Panc1 (cell line): ENCODE measurements at regions not wholly inside any gene's neighbourhood (a gene's known extent, or its start where the extent isn't known, plus 50 kb on each side); places are given as distances from the start of the nearest gene placed in this dataset.

Experiments
- POLR2AphosphoS5 ChIP-seq: IDR thresholded peaks from 2 replicates; pipeline ENCODE4 v1.6.1; 2012; ENCODE audit warnings: mild to moderate bottlenecking, low read depth, low read length, moderate library complexity
- TF ChIP-seq, protein P1 (sequence below): fragments of 450-650 bp; IDR thresholded peaks from 2 replicates; pipeline ENCODE4 v1.5.1; 2017; ENCODE audit warnings: mild to moderate bottlenecking

- TF ChIP-seq, protein P1, sequence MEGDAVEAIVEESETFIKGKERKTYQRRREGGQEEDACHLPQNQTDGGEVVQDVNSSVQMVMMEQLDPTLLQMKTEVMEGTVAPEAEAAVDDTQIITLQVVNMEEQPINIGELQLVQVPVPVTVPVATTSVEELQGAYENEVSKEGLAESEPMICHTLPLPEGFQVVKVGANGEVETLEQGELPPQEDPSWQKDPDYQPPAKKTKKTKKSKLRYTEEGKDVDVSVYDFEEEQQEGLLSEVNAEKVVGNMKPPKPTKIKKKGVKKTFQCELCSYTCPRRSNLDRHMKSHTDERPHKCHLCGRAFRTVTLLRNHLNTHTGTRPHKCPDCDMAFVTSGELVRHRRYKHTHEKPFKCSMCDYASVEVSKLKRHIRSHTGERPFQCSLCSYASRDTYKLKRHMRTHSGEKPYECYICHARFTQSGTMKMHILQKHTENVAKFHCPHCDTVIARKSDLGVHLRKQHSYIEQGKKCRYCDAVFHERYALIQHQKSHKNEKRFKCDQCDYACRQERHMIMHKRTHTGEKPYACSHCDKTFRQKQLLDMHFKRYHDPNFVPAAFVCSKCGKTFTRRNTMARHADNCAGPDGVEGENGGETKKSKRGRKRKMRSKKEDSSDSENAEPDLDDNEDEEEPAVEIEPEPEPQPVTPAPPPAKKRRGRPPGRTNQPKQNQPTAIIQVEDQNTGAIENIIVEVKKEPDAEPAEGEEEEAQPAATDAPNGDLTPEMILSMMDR = no peak
- no peak for TF ChIP-seq POLR2AphosphoS5
Observed at GRCh38 chr21:30058928-30059327, 107.7 kb downstream of the CLDN17 start.
